GM12873 (cell line): ENCODE measurements at regions not wholly inside any gene's neighbourhood (a gene's known extent, or its start where the extent isn't known, plus 50 kb on each side); places are given as distances from the start of the nearest gene placed in this dataset.

Source experiments
- TF ChIP-seq, protein P1 (sequence below): IDR thresholded peaks from 2 replicates; pipeline ENCODE4 v1.5.1; 2012; ENCODE audit warnings: low read depth, mild to moderate bottlenecking, moderate library complexity, low read length, control low read depth; ENCODE audit not compliant: insufficient read depth; ENCODE audit errors: missing control alignments

DNA sequence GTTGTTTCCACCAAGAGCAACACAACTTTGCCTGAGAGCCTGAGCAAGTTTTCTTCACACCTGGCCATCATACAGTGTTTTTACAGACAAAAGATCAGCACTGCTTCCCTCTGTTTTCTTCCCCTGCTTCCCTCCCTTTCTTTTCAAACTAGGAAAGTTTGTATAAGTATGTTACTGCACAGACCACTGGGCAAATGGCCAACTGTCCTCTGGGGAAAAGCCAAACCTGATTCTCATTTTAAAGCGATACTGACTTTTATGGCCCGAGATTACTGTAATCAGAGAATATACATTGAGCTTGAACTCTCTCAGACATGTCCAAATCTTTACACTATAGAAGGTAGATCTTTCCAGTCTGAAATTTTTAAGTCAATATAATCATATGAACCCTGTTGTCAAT lies 415.0 kb downstream of the NFIB start:
- TF ChIP-seq, protein P1, sequence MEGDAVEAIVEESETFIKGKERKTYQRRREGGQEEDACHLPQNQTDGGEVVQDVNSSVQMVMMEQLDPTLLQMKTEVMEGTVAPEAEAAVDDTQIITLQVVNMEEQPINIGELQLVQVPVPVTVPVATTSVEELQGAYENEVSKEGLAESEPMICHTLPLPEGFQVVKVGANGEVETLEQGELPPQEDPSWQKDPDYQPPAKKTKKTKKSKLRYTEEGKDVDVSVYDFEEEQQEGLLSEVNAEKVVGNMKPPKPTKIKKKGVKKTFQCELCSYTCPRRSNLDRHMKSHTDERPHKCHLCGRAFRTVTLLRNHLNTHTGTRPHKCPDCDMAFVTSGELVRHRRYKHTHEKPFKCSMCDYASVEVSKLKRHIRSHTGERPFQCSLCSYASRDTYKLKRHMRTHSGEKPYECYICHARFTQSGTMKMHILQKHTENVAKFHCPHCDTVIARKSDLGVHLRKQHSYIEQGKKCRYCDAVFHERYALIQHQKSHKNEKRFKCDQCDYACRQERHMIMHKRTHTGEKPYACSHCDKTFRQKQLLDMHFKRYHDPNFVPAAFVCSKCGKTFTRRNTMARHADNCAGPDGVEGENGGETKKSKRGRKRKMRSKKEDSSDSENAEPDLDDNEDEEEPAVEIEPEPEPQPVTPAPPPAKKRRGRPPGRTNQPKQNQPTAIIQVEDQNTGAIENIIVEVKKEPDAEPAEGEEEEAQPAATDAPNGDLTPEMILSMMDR: no peak

DNA sequence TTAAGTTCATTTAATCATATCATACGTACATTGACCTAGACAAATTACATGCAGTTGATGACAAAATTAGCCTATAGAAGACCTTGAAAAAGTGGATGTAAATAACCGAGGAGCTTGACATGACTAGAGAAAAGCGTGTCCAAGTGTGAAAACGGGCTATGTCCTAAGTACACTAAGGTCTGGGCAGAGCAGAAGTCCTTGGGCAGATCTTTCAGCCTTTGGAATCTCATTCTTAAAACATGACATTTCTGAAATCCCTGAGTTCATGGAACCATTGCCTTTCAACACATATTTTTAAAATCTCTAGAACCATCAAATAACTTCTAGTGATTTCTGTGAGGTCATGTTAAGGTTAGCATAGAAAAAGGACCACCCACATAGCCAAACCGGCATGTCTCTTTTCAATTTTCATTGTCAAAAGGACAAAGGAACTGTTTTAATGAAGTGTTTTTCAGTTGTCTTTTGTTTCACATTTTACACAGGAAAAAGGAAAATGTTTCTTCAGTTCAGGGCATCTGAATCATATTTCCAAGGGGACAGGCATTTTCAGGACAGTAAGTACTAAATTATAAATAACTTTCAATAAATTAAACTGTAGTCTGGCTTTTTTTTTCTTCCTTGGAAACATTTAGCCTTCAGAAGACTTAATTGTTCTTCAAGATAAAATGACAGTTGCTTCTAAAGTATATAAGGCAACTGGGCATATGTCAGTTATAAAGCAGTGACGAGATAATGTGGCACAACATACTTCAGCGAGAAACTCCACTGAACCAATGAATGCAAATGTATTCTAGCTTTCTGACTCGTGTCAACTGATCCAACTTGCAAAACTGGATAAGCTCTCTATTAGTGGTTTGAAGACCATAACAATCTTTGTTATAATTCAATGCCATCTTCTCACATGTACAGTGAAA lies 416.8 kb downstream of the NFIB start:
- TF ChIP-seq, protein P1: no peak

DNA sequence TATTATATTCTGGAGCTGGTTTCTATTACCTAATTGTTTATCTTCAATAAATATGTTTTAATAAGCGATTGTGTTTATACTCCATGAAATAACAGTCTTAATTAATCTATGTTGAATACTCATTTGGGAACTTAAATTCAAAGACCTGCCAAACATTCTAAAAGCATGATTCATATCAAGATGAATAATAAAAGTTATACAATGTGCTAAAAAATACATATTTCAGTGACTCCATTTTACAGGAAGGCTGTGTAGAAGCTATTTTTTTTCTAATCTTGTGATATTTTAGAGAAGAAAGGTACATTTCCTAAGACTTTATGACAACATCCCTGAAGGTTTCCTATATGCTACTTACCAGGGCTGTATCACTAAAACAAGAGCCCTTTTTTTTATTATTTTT lies 417.9 kb downstream of the NFIB start:
- TF ChIP-seq, protein P1: no peak

DNA sequence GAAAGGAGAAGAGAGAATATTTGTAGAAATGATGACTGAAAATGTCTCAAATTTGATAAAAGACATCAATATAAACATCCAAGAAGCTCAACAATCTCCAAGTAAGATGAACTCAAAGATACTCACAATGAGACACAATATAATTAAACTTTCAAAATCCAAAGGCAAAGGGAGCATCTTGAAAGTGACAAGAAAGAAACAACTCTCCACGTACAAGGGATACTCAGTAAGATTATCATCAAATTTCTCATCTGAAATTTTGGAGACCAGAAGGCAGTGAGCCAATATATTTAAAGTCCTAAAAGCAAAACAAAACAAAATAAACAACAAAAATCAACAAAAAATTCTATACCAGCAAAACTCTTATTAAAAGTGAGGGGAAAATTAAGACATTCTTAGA lies 428.7 kb downstream of the NFIB start:
- TF ChIP-seq, protein P1: no peak

DNA sequence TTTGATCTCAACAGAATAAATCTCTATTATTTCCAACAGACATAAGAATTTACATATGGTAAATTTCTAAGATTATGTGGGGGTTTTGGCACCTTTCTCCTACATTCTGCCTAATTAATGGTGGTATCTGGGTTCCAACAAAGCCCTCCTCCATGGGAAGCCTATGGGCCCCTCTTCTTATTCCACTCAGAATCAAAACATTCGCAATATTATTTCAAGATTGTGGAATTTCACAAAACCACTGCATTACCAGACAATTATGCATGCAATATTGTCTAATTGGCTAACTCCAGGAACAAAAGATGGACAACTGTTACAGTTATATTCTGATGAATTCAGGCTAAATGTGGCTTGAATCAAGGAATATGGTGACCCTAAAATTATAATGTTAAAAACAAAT lies 434.0 kb downstream of the NFIB start:
- TF ChIP-seq, protein P1: no peak

DNA sequence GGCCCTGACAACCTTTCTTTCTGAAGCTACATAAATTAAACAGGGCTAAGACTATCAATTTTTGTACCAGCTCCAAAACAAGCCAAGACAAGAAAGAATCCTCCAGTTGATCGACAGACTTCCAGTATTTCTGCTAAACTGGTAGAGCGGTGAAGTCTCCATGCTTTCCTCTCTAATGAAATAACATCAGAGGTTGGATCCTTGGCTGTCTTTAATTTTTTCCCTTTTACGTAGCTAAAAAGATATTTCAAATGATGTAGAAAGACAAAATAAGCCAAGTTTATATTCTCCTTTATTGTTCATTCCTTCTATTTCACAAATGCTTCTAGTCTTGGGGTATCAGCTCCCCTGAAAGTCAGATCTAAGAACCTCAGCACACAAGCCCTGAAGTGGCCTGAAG lies 434.9 kb downstream of the NFIB start:
- TF ChIP-seq, protein P1: no peak

DNA sequence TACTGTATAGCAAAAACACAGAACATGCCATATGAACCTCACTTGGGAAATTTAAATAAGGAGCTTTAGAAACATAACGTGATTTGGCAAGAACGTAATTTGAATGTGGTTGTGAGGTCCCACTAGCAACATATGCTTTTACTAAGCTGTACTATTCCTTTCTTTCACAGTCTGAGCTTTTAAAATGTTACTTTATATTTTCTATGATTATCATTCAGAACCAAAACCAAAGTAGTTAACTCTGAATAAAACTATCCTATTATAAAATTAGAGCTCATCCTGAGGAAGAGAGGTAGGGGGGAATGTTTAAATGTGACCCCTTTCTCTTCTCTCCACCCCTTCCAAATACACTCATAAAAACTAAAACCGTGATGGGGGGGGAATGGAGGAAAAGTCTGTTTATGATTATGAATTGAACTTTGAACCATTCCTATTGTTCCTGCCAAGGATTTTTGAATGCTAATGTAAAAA lies 435.7 kb downstream of the NFIB start:
- TF ChIP-seq, protein P1: no peak
